HAP-1 (cell line): ENCODE measurements at regions not wholly inside any gene's neighbourhood (a gene's known extent, or its start where the extent isn't known, plus 50 kb on each side); places are given as distances from the start of the nearest gene placed in this dataset.

ENCODE experiments used
- DNase-seq, 2 experiments: peaks; one replicate each; pipeline ENCODE4 v3.0.0-alpha.2; 2016 to 2020; ENCODE audit warnings: low spot score in 2 of 2
- H3K27me3 ChIP-seq: fragments of 250-450 bp; sonication (Bioruptor Pico); 2 replicates; pipeline ENCODE4 v1.5.1; 2020; ENCODE audit warnings: low read depth, mild to moderate bottlenecking, moderate library complexity
- H3K36me3 ChIP-seq: fragments of 250-450 bp; sonication (Bioruptor Pico); replicated peaks from 2 replicates; pipeline ENCODE4 v1.5.1; 2020; ENCODE audit warnings: mild to moderate bottlenecking
- H3K4me1 ChIP-seq: fragments of 250-450 bp; sonication (Bioruptor Pico); 2 replicates; pipeline ENCODE4 v1.5.1; 2020; ENCODE audit warnings: mild to moderate bottlenecking
- H3K4me3 ChIP-seq: fragments of 250-450 bp; sonication (Bioruptor Pico); 2 replicates; pipeline ENCODE4 v1.5.1; 2020; ENCODE audit warnings: mild to moderate bottlenecking, moderate library complexity
- H3K9me3 ChIP-seq: fragments of 250-450 bp; sonication (Bioruptor Pico); 2 replicates; pipeline ENCODE4 v1.5.1; 2020; ENCODE audit warnings: mild to moderate bottlenecking, moderate library complexity
- in situ Hi-C: fragments of 300-500 bp; cut with MboI; formaldehyde crosslinking; loops from 3 replicates; pipeline ENCODE4 v1.14.3; 2020; ENCODE audit warnings: low sequenced_read_pairs, inconsistent platforms, mixed read lengths

DNA sequence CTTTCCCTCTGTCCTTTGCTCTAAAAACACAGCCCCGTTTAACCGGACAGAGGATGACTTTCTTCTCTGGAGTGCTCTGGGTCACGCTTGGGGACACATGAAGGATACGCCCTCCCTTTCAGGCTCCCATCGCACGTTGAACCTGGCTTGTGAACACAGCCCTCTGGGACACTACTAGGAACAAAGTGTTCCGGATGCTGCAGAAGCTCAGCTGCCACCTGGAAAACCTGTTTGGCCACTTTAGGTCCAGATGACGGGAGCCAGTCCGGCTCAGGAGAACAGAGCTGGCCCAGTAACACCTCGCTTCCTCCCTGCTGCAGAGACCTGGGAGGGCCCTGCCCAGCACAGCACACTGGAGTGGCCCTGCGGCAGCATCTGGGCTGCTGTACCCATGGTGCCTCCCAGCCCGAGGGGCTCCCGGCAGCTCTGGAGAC is 60.1 kb downstream of the GADD45G start:
- Histone ChIP-seq H3K4me3 (no peak overlapping the region), H3K4me1 (peaks cover 12% of the 10 kb centered on the region), H3K9me3 (no peaks in the 10 kb centered on the region), H3K27me3 (no peaks in the 10 kb centered on the region), H3K36me3 (no peaks in the 10 kb centered on the region)
- in situ Hi-C loops = loop anchor here (25.0 kb wide), 1 partner anchor 353 kb away; the partner anchor contains the start of genes CKS2 and SECISBP2
- no peak for DNase-seq

DNA sequence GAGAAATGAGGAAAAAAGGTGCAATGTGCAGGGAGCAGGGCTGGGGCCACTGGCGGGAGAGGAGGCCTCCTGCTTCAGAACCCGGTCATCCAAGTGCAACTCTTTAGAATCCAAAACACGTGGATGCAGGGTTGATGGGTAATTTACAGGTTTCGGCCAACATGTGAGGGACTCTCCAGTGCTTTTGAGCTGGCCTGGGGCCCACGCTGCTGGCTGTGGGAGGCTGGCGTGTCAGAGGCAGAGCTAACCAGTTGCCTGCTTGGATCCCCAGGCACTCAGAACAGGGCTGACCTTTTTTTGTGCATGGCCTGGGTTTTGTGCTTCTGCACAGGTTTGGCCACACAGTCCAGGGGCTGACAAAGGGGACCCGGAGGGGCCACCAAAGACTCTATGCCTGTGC is 61.6 kb downstream of the GADD45G start:
- no peak overlapping the region for H3K4me3 ChIP-seq
- in situ Hi-C loops = loop anchor here (25.0 kb wide), 1 partner anchor 354 kb away; the partner anchor contains the start of genes CKS2 and SECISBP2

DNA sequence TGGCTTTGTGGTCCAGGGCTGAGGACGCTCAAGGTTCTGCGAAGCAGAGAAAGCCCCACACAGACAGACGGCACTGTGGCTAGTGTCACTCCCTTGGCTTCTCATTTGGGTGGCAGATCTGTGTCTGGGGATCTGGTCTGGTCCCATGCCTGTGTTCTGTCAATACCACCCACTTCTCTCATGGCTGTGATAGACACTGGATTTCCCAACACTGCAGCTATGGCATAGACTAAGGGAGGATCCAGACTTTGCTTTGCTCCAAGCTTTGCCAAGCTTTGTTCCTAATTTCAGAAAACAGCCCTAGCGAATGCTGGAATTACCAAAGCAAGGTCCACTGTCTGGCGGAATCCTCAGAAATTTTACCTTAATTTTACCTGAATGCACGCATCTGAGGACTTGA is 62.1 kb downstream of the GADD45G start:
- DNase-seq = no peak
- peaks cover 4% of the 10 kb centered on the region for H3K4me1 ChIP-seq
- H3K27me3 ChIP-seq = no peaks in the 10 kb centered on the region
- no peaks in the 10 kb centered on the region for H3K36me3 ChIP-seq
- H3K9me3 ChIP-seq = no peaks in the 10 kb centered on the region
- H3K4me3 ChIP-seq = no peak overlapping the region
- in situ Hi-C loops = loop anchor here (25.0 kb wide), 1 partner anchor 355 kb away; the partner anchor contains the start of genes CKS2 and SECISBP2

More for the DNA sequence above, 61.6 kb downstream of the GADD45G start:
- Histone ChIP-seq H3K4me1 (peaks cover 8% of the 10 kb centered on the region), H3K36me3 (no peaks in the 10 kb centered on the region), H3K27me3 (no peaks in the 10 kb centered on the region), H3K9me3 (no peaks in the 10 kb centered on the region)
- DNase-seq = no peak

DNA sequence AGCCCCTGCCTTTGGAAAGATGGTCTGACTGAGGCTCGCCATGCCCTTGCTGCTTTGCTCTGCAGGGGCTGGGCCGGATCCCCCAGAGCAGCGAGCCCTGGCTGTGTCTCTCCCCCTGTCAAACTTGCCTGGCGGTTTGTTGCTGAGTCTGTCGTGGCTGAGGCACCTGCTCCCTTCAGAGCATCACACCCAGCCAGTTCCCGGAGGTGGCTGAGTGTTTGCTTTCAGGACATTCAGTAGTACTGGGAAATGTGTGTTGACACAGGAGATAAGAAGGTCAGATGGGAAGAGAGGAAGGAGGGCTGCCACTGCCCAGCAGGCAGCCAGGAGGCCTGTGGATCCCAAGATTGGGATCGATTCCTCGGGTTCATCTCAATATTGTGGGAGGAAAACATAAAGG is 62.9 kb downstream of the GADD45G start:
- in situ Hi-C loops = loop anchor here (25.0 kb wide), 1 partner anchor 355 kb away; the partner anchor contains the start of genes CKS2 and SECISBP2
- no peaks in the 10 kb centered on the region for H3K36me3 ChIP-seq
- no peaks in the 10 kb centered on the region for H3K9me3 ChIP-seq
- H3K4me3 ChIP-seq = no peak overlapping the region
- DNase-seq = no peak
- no peaks in the 10 kb centered on the region for H3K27me3 ChIP-seq
- H3K4me1 ChIP-seq = no peaks in the 10 kb centered on the region

DNA sequence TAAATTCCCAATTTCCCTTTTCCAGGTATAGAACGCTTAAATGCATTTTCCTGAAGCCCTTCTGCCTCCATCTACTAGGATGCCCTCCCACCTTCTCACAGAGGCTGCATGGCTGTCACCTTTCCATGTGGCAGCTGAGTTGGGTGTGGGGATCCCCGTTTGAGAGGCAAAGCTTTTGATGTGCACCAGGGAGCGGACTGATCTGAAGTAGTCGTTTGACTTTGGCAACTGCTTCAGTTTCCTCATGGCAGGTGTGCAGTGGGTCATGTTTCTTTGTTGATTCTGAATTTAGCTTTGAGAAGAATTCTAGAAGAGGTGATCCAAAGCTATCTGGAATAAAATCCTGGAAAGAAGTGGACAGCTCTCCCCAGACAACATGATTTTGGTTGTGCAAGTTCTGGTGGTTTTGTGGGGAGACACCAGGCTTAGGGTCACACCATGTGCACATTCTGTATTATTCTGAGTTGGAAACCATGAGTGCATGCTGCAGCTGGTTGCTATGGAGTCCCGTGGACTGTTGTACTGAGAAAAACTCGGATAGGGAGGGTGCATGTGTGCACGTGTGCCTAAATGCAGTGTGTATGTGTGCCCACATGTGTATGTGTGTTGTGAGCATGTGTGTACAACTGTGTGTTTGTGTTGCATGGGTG is 63.5 kb downstream of the GADD45G start:
- Histone ChIP-seq H3K9me3 (no peaks in the 10 kb centered on the region), H3K4me1 (no peaks in the 10 kb centered on the region), H3K27me3 (no peaks in the 10 kb centered on the region), H3K36me3 (no peaks in the 10 kb centered on the region), H3K4me3 (no peak overlapping the region)
- in situ Hi-C loops = loop anchor here (25.0 kb wide), 1 partner anchor 356 kb away; the partner anchor contains the start of genes CKS2 and SECISBP2
- no peak for DNase-seq

DNA sequence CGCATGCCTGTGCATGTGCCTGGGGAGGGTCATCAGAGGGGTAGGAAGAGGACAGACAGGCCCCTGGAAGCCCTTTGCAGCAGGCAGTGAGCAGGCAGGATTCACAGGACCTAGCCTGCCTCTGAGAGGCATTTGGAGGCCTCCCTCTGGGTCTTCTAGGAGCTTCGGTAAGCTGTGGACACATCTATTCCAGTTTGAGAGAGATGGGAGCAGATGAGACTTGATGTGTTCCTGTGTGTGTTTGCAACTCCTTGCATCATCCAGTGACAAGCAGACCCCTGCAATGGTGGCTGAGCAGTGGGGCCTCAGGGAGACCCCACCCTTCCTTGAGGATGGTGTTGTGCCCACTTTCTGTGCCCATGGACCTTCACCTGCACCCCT is 64.0 kb downstream of the GADD45G start:
- no peak overlapping the region for H3K4me3 ChIP-seq
- DNase-seq = no peak

DNA sequence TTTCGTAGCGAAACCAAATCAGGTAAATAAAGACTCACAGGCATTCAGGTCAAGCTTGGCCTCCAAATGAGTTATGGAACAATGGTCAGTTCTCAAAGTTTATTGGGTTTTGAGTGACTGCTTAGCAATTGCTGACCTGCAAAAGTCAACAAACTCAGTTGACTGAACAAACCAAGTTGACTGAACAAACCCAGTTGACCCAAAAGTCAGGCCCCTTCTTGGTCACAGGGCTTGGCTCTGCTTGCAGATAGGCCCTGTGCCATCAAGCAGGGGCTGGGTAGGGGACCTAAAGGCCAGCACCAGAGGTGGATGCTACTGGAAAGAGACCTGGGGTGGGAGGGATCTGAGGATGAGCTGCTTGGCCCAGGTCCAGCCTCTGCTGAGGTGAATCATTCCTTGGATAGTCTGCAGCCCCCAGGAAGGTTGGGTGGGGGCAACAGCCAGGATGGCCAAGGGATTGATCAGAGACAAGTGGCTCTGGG is 64.6 kb downstream of the GADD45G start:
- no peaks in the 10 kb centered on the region for H3K9me3 ChIP-seq
- no peak for DNase-seq
- no peaks in the 10 kb centered on the region for H3K27me3 ChIP-seq
- in situ Hi-C loops = loop anchor here (25.0 kb wide), 1 partner anchor 357 kb away; the partner anchor contains the start of genes CKS2 and SECISBP2
- H3K4me3 ChIP-seq = no peak overlapping the region
- H3K36me3 ChIP-seq = no peaks in the 10 kb centered on the region
- peaks cover under 1% of the 10 kb centered on the region; the same call in 1 of the 2 replicates for H3K4me1 ChIP-seq

More for the DNA sequence above, 64.0 kb downstream of the GADD45G start:
- in situ Hi-C loops = loop anchor here (25.0 kb wide), 1 partner anchor 357 kb away; the partner anchor contains the start of genes CKS2 and SECISBP2
- no peaks in the 10 kb centered on the region for H3K9me3 ChIP-seq
- H3K36me3 ChIP-seq = no peaks in the 10 kb centered on the region
- no peaks in the 10 kb centered on the region for H3K4me1 ChIP-seq
- no peaks in the 10 kb centered on the region for H3K27me3 ChIP-seq

DNA sequence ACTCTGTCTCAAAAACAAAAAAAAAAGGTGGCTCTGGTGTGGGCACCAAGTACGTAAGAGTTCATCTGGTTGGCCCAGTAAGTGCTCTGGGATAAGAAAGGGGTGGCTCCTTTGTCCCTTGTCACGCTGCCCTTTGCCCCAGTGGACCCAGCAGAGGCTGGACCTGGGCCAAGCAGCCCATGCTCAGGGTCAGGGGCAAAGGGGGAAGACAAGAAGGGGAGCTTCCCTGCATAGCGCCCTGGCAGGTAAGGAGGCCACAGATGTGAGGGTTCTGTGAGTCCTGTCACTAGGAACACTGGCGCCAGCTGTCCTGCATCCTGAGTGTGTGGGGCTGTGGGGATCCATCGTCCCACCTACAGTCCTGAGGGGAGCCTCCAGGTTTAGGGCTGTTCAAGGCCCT is 65.3 kb downstream of the GADD45G start:
- in situ Hi-C loops = loop anchor here (25.0 kb wide), 1 partner anchor 358 kb away; the partner anchor contains the start of genes CKS2 and SECISBP2
- no peak for DNase-seq
- Histone ChIP-seq H3K36me3 (no peaks in the 10 kb centered on the region), H3K27me3 (no peaks in the 10 kb centered on the region), H3K4me3 (no peak overlapping the region), H3K9me3 (no peaks in the 10 kb centered on the region), H3K4me1 (peaks cover 7% of the 10 kb centered on the region)

DNA sequence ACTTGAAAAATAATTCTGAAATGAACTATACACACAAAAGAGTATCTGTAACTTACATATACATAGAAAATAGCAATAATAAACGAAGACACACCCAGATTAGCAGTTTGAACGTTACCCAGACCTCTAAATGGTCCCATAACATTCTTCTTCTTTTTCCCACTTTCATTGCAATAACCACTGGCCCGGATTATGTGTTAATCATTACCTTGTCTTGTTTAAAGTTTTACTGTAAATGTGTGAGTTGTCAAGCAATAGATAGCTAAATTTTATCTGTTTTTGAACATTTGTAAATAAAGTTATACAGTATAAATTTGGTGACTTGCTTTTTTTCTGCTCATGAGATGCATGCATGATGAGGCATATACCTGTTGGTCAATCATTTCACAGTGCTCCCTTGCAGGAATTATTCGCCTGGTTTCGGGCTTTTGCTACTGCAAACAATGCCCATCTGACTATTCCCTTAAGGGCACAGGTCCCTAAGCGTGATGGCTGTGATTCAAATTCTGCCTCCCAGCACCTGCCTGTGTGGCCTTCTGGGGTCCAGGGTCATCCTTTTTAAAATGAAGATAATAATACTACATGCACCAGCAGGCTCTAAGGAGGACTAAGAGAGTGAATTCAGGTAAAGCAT is 66.1 kb downstream of the GADD45G start:
- Histone ChIP-seq H3K27me3 (no peaks in the 10 kb centered on the region), H3K4me3 (no peak overlapping the region), H3K9me3 (no peaks in the 10 kb centered on the region), H3K4me1 (peaks cover 15% of the 10 kb centered on the region), H3K36me3 (no peaks in the 10 kb centered on the region)
- DNase-seq = no peak
- in situ Hi-C loops = loop anchor here (25.0 kb wide), 1 partner anchor 359 kb away; the partner anchor contains the start of genes CKS2 and SECISBP2

DNA sequence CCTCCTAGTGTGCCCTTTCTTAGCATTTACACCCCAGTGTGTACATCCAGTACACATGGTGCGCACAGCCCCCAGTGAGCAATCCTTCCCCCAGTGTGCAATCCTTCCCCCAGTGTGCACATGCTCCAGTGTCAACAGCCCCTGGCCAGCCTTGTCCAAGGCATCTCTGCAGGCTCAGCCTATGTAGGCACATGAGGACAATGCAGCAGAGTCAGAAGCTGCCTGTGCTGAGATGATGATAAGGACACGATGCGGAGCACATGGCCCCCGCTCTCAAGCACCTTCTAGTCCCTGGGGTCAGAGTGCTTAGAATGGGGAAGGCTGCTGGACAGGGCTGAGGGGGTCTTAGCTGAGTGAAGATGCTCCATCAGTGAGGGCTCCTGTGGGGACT is 69.8 kb downstream of the GADD45G start:
- Histone ChIP-seq H3K4me1 (peaks cover 47% of the 10 kb centered on the region), H3K27me3 (no peaks in the 10 kb centered on the region), H3K4me3 (no peak overlapping the region), H3K36me3 (no peaks in the 10 kb centered on the region), H3K9me3 (no peaks in the 10 kb centered on the region)
- in situ Hi-C loops = loop anchor here (5.0 to 25.0 kb wide), 2 partner anchors 67 to 362 kb away; partner anchors contain the start of genes CKS2, GADD45G and SECISBP2
- DNase-seq = no peak

DNA sequence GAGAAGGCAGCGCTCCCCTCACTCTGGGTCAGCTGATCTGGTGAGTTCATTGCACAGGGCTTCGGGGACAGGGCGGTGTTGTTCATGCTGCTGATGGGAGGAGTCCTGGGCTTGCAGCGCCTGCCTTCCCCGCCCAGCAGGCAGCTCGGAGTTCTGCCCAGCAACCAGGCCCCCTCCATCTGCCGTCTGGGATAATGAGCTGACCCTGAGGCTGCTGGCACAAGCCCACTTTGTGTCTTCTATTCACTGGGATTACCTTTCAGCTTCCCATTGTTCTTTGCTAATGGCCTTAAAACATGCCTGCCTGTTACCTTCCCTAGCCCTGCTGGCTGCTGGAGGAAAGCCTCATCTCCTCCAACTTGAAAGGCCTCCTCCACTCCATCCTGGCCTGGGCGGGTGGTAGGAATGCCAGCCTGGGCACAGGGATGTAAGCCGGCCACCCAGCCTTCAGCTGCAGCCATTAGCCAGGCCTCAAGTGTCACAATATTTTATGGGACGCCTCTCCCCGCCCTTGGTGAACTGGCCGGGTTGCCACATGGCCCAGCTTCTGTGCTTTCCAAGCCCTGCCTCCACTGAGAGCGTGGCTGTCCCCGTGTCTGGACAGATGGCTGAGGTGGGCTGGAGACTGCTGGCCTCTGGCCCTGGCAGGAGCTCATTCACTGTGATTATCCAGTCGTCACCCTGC is 70.4 kb downstream of the GADD45G start:
- no peaks in the 10 kb centered on the region for H3K27me3 ChIP-seq
- peaks cover 47% of the 10 kb centered on the region for H3K4me1 ChIP-seq
- peak; percentile 80 to 90 for DNase-seq
- no peak overlapping the region for H3K4me3 ChIP-seq
- in situ Hi-C loops = loop anchor here (5.0 kb wide), 1 partner anchor 68 kb away; the partner anchor contains the start of gene GADD45G
- no peaks in the 10 kb centered on the region for H3K9me3 ChIP-seq
- no peaks in the 10 kb centered on the region for H3K36me3 ChIP-seq

DNA sequence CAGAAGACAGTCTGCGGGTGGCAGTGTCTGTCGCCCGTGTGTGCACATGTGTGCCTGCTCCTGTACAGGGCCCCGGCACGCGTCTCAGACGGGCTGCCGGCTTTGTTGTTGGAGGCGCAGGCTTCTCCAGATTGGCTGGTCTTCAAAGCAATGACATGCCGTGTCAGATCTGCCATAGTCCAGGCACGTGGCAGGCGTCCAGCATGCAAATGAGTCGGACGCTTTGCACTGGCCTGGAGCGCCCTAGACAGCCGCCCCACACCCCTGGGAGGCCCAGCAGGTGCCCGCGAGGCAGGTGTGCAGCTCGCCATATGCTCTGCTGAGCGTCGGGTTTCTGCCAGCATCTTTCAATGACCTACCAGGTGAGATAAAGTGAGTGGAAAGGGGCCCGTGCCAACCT is 71.5 kb downstream of the GADD45G start:
- in situ Hi-C loops = loop anchor here (5.0 kb wide), 1 partner anchor 69 kb away; the partner anchor contains the start of gene GADD45G
- peaks cover 47% of the 10 kb centered on the region for H3K4me1 ChIP-seq

DNA sequence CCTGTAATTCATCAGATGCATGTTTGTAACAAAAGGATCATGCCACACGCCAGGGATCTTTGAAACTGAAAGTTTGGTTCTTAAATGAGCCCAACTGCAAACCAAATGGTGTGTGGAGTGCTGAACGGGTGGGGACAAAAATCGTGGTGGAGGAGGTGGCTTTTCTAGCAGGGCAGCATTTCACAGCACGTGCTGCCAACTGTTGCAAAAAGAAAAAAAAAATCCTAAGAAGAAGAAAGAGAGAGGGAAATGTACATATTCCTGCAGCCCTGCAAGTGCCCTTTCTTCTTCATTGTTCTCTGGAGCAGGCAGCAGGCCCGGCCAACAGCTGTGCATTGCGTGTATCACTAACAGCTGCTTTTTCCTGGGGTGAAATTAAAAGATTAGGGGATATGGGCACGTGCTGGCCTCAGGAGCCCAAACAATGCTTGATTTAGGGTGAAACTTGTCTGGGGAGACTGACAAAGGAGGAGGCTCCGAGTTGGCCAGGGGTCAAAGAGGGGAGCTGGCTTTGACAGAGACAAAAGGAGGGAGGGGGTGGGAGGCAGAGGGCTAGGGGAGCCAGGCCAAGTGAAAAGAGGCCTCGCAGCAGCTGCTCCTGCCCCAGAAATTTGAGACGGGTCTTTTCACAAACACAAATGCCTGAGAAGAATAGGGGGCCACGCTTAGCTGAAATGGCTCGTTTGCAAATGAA is 73.0 kb downstream of the GADD45G start:
- in situ Hi-C loops = loop anchor here (5.0 kb wide), 1 partner anchor 71 kb away; the partner anchor contains the start of gene GADD45G
- Histone ChIP-seq H3K27me3 (no peaks in the 10 kb centered on the region), H3K9me3 (no peaks in the 10 kb centered on the region), H3K36me3 (no peaks in the 10 kb centered on the region), H3K4me1 (peaks cover 47% of the 10 kb centered on the region), H3K4me3 (no peak overlapping the region)
- DNase-seq = peak; percentile 94 to 99

More for the DNA sequence above, 71.5 kb downstream of the GADD45G start:
- no peak overlapping the region for H3K4me3 ChIP-seq
- no peaks in the 10 kb centered on the region for H3K27me3 ChIP-seq
- no peaks in the 10 kb centered on the region for H3K9me3 ChIP-seq
- DNase-seq = no peak
- H3K36me3 ChIP-seq = no peaks in the 10 kb centered on the region
